ENCODE measurements at regions not wholly inside any gene's neighbourhood (a gene's known extent, or its start where the extent isn't known, plus 50 kb on each side); places are given as distances from the start of the nearest gene placed in this dataset.

GRCh38 chr6:150712505-150713252 is 113.0 kb downstream of the PLEKHG1 start:
- no peak for DNase-seq (ENCODE audit: low spot score)

GRCh38 chr6:150713487-150713886 is 113.8 kb downstream of the PLEKHG1 start:
- DNase-seq (ENCODE audit: low spot score): no peak

GRCh38 chr6:150713931-150714330 is 114.2 kb downstream of the PLEKHG1 start:
- no peak for DNase-seq (ENCODE audit: low spot score)

DNA sequence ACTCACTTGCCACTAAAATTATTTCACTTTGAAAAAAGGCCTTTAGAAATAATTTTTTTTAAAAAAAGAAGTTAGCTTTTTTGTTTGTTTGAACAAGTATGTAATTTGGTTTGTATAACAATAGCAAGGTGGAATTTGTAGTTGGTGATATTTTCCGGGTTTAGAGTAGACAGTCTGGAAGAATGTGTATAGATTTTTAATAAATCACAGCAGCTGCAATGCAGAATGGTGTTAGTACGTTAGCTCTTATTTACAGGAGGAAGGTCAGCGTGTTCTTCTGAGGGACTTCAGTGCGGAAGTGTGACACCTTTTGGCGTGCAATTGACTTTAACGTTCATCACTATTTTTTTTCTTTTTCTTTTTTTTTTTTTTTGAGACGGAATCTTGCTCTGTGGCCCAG is 115.4 kb downstream of the PLEKHG1 start:
- no peak for DNase-seq (ENCODE audit: low spot score)

DNA sequence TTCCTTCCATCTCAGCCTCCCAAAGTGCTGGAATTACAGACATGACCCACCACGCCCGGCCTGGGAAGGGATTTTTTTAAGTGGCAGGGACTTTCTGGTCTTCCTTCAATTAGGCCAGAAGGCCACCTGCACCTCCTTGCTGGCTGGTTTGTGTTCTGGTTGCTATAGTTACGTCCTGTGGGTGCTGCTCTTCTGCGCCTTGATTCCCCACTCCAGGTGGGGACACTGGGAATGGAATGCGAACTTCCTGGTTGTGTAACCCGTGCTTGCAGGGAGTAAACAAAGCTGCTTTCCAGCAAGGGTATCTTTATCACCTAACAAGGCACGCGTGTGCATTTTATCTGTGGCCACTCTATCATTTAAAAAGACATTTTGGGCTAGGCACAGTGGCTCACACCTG is 117.7 kb downstream of the PLEKHG1 start:
- no peak for DNase-seq (ENCODE audit: low spot score)

- DNase-seq (ENCODE audit: low spot score): no peak
These were observed 119.5 kb downstream of the PLEKHG1 start for GRCh38 chr6:150719099-150719766.

DNA sequence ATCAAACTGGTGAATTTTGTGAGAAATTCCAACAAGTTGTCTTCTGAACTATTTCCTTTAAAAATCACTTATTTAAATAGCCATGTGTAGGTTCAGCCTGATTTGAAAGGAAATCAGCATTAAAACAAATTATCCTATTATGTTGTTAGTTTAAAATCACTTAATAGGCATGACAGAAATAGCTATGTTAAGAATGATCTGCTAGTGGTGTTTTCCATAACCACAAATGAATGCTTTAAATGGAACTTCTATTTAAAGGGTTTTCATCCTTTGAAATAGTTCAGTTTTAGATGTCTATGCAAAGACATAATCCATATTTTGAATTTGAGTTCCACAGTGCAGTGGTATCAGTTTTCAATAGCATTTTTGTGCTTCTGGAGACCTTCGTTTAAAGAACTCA is 120.1 kb downstream of the PLEKHG1 start:
- no peak for DNase-seq (ENCODE audit: low spot score)

DNA sequence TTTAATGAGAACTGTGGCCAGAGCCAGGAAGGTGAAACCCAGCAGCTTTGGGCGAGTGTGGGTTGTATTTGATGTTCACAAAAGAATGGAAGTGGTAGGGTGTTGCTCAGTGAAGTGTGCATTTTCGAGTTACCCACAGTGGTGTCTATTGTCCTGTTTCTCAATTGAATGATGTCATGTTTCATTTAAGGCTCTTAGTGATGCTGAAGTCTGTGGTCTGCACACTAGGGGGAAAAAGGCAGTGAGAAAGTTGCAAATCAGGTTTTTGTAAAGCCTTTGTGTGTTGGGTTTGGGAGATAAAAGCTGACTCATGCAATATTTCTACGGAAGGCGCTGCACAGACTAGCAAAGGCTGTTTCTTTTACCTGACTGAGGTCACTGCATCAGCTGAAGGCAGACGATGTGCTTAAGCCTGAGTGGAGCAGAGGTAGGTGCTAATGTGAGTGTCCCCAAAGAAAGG is 121.1 kb downstream of the PLEKHG1 start:
- DNase-seq (ENCODE audit: low spot score): peak; percentile 58

DNA sequence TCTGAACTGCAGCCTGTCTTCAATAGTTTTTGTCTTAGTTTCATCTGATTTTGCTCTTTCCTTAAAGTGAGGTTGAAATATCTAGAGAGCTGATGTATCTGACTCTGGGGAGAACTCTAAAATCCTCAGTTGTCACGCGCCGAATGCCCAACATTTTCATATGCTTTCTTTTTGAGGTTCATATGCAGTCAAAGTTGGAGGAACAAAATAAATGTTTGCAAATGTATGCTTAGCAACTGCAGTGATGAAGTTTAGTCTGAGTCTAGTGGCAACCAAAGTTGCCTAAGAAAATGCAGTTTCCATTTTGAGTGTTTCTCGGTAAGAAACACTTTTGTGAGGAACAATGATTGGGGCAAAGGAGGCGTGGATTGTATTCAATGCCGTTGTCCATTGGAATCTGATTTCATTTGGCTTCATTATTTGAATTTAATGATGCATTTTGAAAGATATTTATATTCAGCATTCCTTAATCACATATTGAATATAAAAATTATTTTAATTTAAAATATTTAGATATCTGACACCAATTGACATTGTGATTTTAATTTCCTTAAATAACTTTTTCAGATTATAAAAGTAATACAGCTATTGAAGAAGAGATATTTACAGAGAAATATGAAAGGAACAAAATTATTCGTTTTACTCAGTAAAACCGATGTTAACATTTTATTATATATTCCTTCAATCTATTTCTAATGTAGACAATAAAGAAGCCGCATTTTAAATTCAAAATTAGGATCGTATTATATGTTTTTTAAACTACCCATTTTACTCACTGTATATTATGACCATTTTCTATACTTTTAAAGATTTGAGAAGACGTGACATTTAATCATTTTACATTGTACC is 122.0 kb downstream of the PLEKHG1 start:
- no peak for DNase-seq (ENCODE audit: low spot score)

DNA sequence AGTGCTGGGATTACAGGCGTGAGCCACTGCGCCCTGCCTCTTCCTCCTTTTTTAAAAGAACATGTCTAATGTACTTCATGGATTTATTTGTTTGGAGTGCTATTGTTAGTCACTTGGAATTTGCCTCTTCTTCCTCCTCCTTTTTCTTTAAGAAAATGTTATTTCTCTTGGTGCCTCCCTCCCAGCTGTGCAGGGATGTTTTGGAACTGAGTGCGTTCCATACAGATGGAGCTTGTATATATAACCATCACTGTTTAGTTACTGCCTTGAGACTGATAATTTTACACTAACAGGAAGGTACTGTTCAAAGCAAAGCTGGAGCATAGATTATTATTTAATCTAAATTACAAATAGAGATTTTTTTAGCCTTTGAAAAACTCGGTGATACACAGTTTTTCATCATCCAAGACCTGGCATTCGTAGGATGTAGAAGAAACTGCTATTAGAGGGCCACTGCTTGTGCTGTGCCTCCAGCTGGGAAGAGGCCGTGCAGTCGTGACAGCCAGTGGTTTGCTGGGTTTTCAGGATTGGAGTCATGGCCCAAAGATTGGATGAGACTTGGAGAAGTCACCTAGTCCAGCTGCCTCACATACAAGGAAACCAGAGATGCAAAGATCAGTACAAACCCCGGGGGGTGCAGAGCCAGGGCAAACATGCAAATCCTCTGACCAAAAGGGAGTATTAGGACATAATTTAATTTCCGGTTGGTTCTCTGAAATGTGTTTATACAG is 123.1 kb downstream of the PLEKHG1 start:
- DNase-seq (ENCODE audit: low spot score): no peak

GRCh38 chr6:150723345-150723658 is 123.6 kb downstream of the PLEKHG1 start:
- DNase-seq (ENCODE audit: low spot score): no peak

- no peak for DNase-seq (ENCODE audit: low spot score)
These were observed 124.2 kb downstream of the PLEKHG1 start for GRCh38 chr6:150723857-150724256.

DNA sequence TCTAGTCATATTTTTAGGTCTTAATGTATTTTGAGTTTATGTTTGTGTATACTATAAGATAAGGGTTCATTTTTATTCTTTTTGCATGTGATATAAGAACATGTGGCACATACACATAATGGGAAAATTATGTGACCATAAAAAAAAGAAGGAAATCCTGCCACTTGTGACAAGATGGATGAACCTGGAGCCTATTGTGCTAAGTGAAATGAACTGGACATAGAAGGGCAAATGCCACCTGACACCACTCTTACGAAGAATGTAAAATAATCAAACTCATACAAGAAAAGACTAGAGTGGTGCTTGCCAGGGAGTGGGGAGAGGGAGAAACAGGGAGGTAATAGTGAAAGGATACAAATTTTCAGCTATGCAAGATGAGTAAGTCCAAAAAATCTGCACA is 126.1 kb downstream of the PLEKHG1 start:
- DNase-seq (ENCODE audit: low spot score): no peak

DNA sequence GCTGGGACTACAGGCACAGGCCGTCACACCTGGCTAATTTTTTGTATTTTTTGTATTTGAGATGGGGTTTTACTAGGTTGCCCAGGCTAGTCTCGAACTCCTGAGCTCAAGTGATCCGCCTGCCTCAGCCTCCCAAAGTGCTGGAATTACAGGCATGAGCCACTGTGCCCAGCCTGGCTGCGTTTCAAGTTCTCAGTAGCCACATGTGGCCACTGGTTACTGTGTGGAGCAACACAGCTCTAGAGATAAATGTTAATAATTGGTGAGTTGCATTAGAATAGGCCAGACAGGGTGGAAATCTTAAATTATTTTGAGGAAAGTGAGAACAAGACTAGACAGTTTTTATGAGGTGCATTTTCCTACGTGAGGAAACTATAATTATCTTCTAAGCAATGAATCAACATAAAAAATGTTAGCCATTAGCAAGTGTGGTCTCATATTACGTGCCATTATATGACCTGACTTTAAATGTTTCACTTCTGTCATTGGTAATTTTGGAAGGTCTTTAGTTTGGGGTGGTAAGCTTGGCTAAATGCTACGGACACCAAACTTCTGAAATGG is 129.6 kb downstream of the PLEKHG1 start:
- no peak for DNase-seq (ENCODE audit: low spot score)

DNA sequence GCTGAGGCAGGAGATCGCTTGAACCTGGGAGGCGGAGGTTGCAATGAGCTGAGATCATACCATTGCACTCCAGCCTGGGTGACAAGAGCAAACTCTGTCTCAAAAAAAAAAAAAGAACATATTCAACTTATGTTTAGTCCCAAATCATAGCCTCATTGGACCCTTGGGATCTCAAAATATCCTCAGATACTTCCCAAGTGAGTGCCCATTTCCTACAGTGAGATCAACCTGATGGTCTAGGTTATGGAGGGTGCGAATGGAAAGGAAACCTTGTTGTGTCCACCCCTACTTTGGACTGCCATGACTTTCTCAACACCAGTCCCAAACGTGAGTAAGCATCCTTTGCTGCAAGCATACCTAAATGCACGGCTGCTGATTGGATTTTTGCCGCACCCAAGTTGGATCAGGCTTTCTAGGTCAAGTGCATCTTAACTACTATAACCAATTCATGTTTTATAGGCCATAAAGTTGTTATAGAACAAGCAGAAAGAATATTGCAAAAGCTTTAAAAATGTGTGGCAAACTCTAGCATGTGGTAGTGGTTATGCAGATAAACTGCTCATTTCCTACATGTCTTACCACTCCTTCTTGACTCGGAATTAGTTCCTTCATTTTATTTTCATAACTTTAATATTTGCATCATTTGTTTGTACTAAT is 131.2 kb downstream of the PLEKHG1 start:
- no peak for DNase-seq (ENCODE audit: low spot score)

DNA sequence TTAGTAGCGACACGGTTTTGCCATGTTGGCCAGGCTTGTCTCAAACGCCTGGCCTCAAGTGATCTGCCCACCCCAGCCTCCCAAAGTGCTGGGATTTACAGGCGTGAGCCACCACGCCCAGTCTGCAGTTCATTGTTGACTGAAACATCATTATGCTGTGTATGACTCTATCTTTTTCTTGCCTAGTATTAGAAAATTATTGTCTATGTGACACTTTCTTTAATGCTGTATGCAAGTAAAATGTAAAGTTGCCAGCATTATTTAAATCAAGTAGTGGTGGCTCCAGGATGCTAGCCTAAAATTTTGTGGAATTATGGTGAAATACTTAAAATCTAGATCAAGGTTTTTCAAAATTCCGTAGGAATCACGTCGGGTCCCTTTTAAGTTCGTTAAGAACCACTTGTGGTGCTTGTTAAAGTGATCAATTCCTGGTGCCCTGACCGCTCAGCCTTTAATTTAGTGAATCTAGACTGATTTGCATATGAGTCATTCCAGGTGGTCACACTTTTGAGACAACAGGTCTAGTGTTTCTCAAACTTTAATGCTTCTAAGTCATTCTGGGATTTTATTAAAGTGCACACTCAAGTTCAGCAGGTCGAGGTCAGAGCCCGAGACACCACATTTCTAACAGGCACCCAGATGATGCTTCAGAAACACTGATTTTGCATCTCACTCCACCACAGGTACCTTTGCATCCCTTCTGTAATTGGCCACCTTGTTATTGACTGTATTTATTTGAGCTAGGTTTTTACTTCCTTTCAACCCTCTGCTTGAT is 132.6 kb upstream of the MTHFD1L start:
- DNase-seq (ENCODE audit: low spot score): no peak

GRCh38 chr6:150733726-150734125 is 131.8 kb upstream of the MTHFD1L start:
- no peak for DNase-seq (ENCODE audit: low spot score)

- DNase-seq (ENCODE audit: low spot score): no peak
These were observed 131.3 kb upstream of the MTHFD1L start for GRCh38 chr6:150734235-150734634.

- no peak for DNase-seq (ENCODE audit: low spot score)
These were observed 130.1 kb upstream of the MTHFD1L start for GRCh38 chr6:150735341-150735851.

DNA sequence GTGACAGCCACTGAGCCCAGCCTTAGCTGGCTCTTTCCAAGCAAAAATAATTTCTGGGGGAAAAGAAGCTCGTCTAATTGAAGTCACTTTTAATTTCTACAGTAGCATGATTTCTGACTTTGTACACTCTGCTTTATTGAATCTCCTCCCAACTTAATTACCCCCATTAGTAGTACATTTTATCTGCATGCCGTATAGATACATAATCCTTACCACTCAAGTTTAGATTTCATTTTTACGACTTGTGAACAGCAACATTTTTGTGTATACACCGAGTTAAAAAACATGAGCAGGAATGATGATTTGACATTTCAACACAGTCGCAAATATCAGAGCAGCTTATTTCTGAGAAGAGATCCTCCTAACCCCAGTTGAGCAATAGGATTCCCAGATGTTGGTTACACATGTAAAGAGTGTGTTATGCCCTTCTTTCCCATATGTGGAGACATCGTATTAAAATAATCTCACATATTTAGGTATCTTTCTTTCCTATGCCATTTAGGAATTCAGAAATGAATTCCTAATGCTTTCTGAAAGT is 127.3 kb upstream of the MTHFD1L start:
- no peak for DNase-seq (ENCODE audit: low spot score)

Measured in kidney capillary endothelial cell (primary cell).